Activated naive CD4-positive, alpha-beta T cell treated with anti-CD3 and anti-CD28 coated beads for 36 hours (primary cell): ENCODE measurements at regions not wholly inside any gene's neighbourhood (a gene's known extent, or its start where the extent isn't known, plus 50 kb on each side); places are given as distances from the start of the nearest gene placed in this dataset.
"Not testable (repeated sequence)": the region's sequence is repeated elsewhere in the genome, so short reads cannot be mapped to it uniquely, and the experiment has no call there.

ENCODE experiments used
- CTCF ChIA-PET: fragments of 350-600 bp; sonication (Branson Sonifier 250); formaldehyde crosslinking; loops from one replicate; lab custom pipeline; 2021; ENCODE audit warnings: antibody characterized with exemption; lab: Charles Lee
- DNase-seq: peaks from one replicate; pipeline ENCODE4 v3.0.0-alpha.2; 2020
- H3K27ac Mint-ChIP-seq: one replicate; pipeline ENCODE4 v1.8.0; 2021; ENCODE audit warnings: mild to moderate bottlenecking, mixed read lengths
- H3K27me3 Mint-ChIP-seq: one replicate; pipeline ENCODE4 v1.8.0; 2021; ENCODE audit warnings: low read depth, mixed read lengths
- H3K36me3 Mint-ChIP-seq: one replicate; pipeline ENCODE4 v1.8.0; 2021; ENCODE audit warnings: low read depth, mixed read lengths
- H3K4me1 Mint-ChIP-seq: one replicate; pipeline ENCODE4 v1.8.0; 2021; ENCODE audit warnings: low read depth, mixed read lengths
- H3K4me3 Mint-ChIP-seq: one replicate; pipeline ENCODE4 v1.8.0; 2021; ENCODE audit warnings: mild to moderate bottlenecking, moderate library complexity, mixed read lengths
- H3K9me3 Mint-ChIP-seq: one replicate; pipeline ENCODE4 v1.8.0; 2021; ENCODE audit warnings: mixed read lengths
- intact Hi-C: fragments of 100-400 bp; cut with micrococcal nuclease; formaldehyde crosslinking; loops from one replicate; pipeline ENCODE4 v1.15.1; 2023

GRCh38 chrX:3526071-3526470, 179.6 kb upstream of the MXRA5 start:
- intact Hi-C loops: no loop called here
- DNase-seq: no peak
- no peak overlapping the region for H3K27ac Mint-ChIP-seq
- CTCF ChIA-PET: no interaction called here
- H3K9me3 Mint-ChIP-seq: no peaks in the 10 kb centered on the region
- no peaks in the 10 kb centered on the region for H3K4me1 Mint-ChIP-seq
- H3K36me3 Mint-ChIP-seq: no peaks in the 10 kb centered on the region
- H3K4me3 Mint-ChIP-seq: no peak overlapping the region
- peaks cover 2% of the 10 kb centered on the region for H3K27me3 Mint-ChIP-seq

GRCh38 chrX:3522101-3522650, 175.7 kb upstream of the MXRA5 start:
- CTCF ChIA-PET: no interaction called here
- no peak for DNase-seq
- no peak overlapping the region for H3K27ac Mint-ChIP-seq

GRCh38 chrX:3521396-3521795, 174.9 kb upstream of the MXRA5 start:
- H3K4me3 Mint-ChIP-seq: no peak overlapping the region
- no peak for DNase-seq
- CTCF ChIA-PET: no interaction called here
- no peak overlapping the region for H3K27ac Mint-ChIP-seq
- intact Hi-C loops: no loop called here
- no peaks in the 10 kb centered on the region for H3K27me3 Mint-ChIP-seq
- H3K36me3 Mint-ChIP-seq: no peaks in the 10 kb centered on the region
- no peaks in the 10 kb centered on the region for H3K9me3 Mint-ChIP-seq
- H3K4me1 Mint-ChIP-seq: no peaks in the 10 kb centered on the region

More at GRCh38 chrX:3522101-3522650, 175.7 kb upstream of the MXRA5 start:
- H3K27me3 Mint-ChIP-seq: no peaks in the 10 kb centered on the region
- H3K9me3 Mint-ChIP-seq: no peaks in the 10 kb centered on the region
- no peaks in the 10 kb centered on the region for H3K4me1 Mint-ChIP-seq
- H3K36me3 Mint-ChIP-seq: no peaks in the 10 kb centered on the region
- intact Hi-C loops: no loop called here
- no peak overlapping the region for H3K4me3 Mint-ChIP-seq

- intact Hi-C loops: no loop called here
- Mint-ChIP-seq H3K27ac (no peak overlapping the region), H3K4me1 (no peaks in the 10 kb centered on the region), H3K36me3 (no peaks in the 10 kb centered on the region), H3K9me3 (no peaks in the 10 kb centered on the region), H3K27me3 (no peaks in the 10 kb centered on the region), H3K4me3 (no peak overlapping the region)
- CTCF ChIA-PET: no interaction called here
- no peak for DNase-seq
Measured at GRCh38 chrX:3520982-3521381, 174.5 kb upstream of the MXRA5 start.

GRCh38 chrX:3520458-3520857, 174.0 kb upstream of the MXRA5 start:
- H3K27me3 Mint-ChIP-seq: no peaks in the 10 kb centered on the region
- no peak for DNase-seq
- H3K4me1 Mint-ChIP-seq: no peaks in the 10 kb centered on the region
- H3K9me3 Mint-ChIP-seq: no peaks in the 10 kb centered on the region
- H3K36me3 Mint-ChIP-seq: no peaks in the 10 kb centered on the region
- CTCF ChIA-PET: no interaction called here
- H3K27ac Mint-ChIP-seq: no peak overlapping the region
- intact Hi-C loops: no loop called here
- H3K4me3 Mint-ChIP-seq: no peak overlapping the region

GRCh38 chrX:3519384-3519783, 172.9 kb upstream of the MXRA5 start:
- DNase-seq, H3K27me3 Mint-ChIP-seq, intact Hi-C loops, H3K9me3 Mint-ChIP-seq, H3K27ac Mint-ChIP-seq, CTCF ChIA-PET, H3K4me3 Mint-ChIP-seq, H3K4me1 Mint-ChIP-seq, H3K36me3 Mint-ChIP-seq: not testable (repeated sequence)

- no peaks in the 10 kb centered on the region for H3K4me1 Mint-ChIP-seq
- intact Hi-C loops: no loop called here
- H3K36me3 Mint-ChIP-seq: no peaks in the 10 kb centered on the region
- no peaks in the 10 kb centered on the region for H3K9me3 Mint-ChIP-seq
- H3K4me3 Mint-ChIP-seq: no peak overlapping the region
- no peak for DNase-seq
- H3K27me3 Mint-ChIP-seq: no peaks in the 10 kb centered on the region
- CTCF ChIA-PET: no interaction called here
- no peak overlapping the region for H3K27ac Mint-ChIP-seq
Measured at GRCh38 chrX:3518870-3519269, 172.4 kb upstream of the MXRA5 start.

GRCh38 chrX:3516051-3516541, 169.6 kb upstream of the MXRA5 start:
- H3K27me3 Mint-ChIP-seq: no peaks in the 10 kb centered on the region
- CTCF ChIA-PET: no interaction called here
- DNase-seq: no peak
- no peaks in the 10 kb centered on the region for H3K4me1 Mint-ChIP-seq
- intact Hi-C loops: no loop called here
- no peak overlapping the region for H3K27ac Mint-ChIP-seq
- H3K9me3 Mint-ChIP-seq: no peaks in the 10 kb centered on the region
- H3K4me3 Mint-ChIP-seq: no peak overlapping the region
- H3K36me3 Mint-ChIP-seq: no peaks in the 10 kb centered on the region

GRCh38 chrX:3514996-3515395, 168.5 kb upstream of the MXRA5 start:
- Mint-ChIP-seq H3K27me3 (no peaks in the 10 kb centered on the region), H3K4me1 (no peaks in the 10 kb centered on the region), H3K27ac (no peak overlapping the region), H3K36me3 (no peaks in the 10 kb centered on the region), H3K4me3 (no peak overlapping the region), H3K9me3 (no peaks in the 10 kb centered on the region)
- intact Hi-C loops: no loop called here
- CTCF ChIA-PET: no interaction called here
- no peak for DNase-seq

- DNase-seq, H3K27me3 Mint-ChIP-seq, H3K9me3 Mint-ChIP-seq, H3K36me3 Mint-ChIP-seq, H3K27ac Mint-ChIP-seq, CTCF ChIA-PET, H3K4me3 Mint-ChIP-seq, H3K4me1 Mint-ChIP-seq: not testable (repeated sequence)
- intact Hi-C loops: loop anchor here (1.0 kb wide), 1 partner anchor 300 kb away; no protein-coding TSS in a partner anchor
Measured at GRCh38 chrX:3512150-3512549, 165.7 kb upstream of the MXRA5 start.

GRCh38 chrX:3509934-3510333, 163.5 kb upstream of the MXRA5 start:
- no peak for DNase-seq
- no peaks in the 10 kb centered on the region for H3K27me3 Mint-ChIP-seq
- no peaks in the 10 kb centered on the region for H3K36me3 Mint-ChIP-seq
- no peak overlapping the region for H3K27ac Mint-ChIP-seq
- peaks cover 3% of the 10 kb centered on the region for H3K9me3 Mint-ChIP-seq
- no peaks in the 10 kb centered on the region for H3K4me1 Mint-ChIP-seq
- CTCF ChIA-PET: no interaction called here
- no peak overlapping the region for H3K4me3 Mint-ChIP-seq
- intact Hi-C loops: no loop called here

- no peaks in the 10 kb centered on the region for H3K4me1 Mint-ChIP-seq
- H3K27ac Mint-ChIP-seq: no peak overlapping the region
- no peaks in the 10 kb centered on the region for H3K27me3 Mint-ChIP-seq
- no peaks in the 10 kb centered on the region for H3K36me3 Mint-ChIP-seq
- CTCF ChIA-PET: no interaction called here
- no peak for DNase-seq
- H3K9me3 Mint-ChIP-seq: peaks cover 3% of the 10 kb centered on the region
- no peak overlapping the region for H3K4me3 Mint-ChIP-seq
- intact Hi-C loops: no loop called here
Measured at GRCh38 chrX:3504916-3505315, 158.5 kb upstream of the MXRA5 start.

- Mint-ChIP-seq H3K4me3 (no peak overlapping the region), H3K4me1 (no peaks in the 10 kb centered on the region), H3K36me3 (no peaks in the 10 kb centered on the region), H3K9me3 (no peaks in the 10 kb centered on the region), H3K27me3 (no peaks in the 10 kb centered on the region), H3K27ac (no peak overlapping the region)
- DNase-seq: no peak
- CTCF ChIA-PET: no interaction called here
- intact Hi-C loops: no loop called here
Measured at GRCh38 chrX:3501833-3502535, 155.5 kb upstream of the MXRA5 start.
